HG03025 (cell line): ENCODE measurements at regions not wholly inside any gene's neighbourhood (a gene's known extent, or its start where the extent isn't known, plus 50 kb on each side); places are given as distances from the start of the nearest gene placed in this dataset.

Experiments
- ATAC-seq: cut with Tn5 transposase; IDR thresholded peaks from one replicate; pipeline ENCODE4 v1.9.1; 2021; ENCODE audit warnings: mild to moderate bottlenecking, moderate library complexity; ENCODE audit not compliant: unreplicated experiment, low FRiP score

DNA sequence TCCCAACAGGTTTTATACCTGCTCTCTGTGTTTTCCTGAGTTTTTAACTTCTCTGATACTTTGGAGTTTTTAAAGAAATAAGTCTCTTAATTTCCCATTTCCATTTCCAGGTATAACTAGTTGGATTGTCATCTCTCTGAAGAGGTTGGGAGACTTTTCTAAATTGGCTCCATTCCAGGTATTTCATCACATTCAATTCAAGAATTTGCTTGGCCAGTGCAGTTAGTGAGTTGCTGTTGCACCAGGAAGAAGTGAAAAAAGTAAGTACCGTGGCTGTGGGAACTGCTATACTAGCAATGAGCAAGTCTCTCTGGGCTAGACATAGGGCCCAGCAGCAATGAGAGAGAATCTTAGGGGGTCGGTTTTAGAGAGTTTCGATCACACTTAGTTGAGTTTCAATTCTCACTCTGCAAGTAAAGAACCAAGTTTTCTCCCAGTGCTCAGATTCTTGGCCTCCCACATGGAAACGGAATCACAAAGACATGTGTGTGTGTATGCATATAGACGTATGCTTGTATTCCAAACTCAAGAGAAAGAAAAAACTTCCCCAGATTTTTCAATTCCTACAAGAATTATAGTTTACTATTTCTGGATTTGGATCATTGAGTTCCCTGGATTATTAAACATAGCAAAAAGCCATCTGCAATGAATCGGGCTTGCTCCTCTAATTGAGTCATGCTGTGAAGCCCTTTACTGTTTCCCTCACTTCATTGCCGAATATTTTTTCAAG is 894.4 kb downstream of the BCL11A start:
- ATAC-seq = no peak

DNA sequence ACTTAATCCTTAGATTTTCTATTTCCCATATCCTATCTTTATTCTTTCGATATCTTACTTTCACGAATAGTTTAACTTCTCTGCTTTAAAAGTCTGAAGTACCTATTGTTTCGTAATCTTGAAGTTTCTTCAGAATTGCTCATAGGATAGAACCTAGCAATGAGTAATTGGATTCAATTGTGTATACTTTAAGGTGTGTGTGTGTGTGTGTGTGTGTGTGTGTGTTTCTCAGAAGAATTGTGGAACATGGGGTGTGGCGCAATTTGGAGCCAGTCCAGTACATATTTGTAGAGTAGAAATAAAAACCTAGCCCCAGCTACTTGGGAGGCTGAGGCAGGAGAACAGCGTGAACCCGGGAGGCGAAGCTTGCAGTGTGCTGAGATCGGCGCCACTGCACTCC is 897.6 kb downstream of the BCL11A start:
- no peak for ATAC-seq

DNA sequence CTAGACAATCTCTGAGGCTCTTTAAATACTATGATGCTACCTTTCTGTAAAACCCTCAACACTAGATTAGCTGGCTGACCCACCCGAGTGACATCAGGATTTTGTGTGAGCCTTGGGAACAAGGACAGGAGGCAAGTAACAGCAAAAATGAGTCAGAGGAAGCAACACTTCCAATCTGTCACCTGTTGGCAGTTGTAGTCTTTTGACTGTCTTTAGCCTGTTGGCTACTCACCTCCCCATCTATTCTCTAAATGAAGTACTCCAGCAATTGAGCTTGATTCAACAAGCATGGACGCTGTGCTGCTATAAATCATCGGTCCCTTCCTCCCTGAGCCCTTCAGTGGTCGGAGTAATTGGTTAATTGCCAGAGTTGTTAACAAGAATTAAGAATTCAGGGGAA is 898.7 kb downstream of the BCL11A start:
- ATAC-seq = no peak

DNA sequence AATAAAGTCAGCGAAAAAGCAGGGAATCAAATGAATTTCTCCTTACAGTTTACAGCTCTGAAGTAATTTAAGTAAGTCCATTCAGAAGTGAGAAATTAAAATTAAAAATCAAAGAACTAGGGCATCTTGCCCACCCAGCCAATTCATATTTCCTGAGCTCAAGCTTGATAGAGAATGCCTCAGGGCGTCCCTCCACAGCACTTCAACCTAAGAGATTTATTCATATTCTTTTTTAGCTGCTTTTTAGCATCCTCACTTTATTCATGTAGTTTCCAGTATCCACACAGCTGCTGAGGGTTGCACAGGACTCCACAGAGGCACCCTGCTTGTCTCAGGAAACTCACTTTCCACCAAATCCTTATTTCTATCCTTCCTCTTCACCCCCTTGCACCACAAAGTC is 900.3 kb downstream of the BCL11A start:
- no peak for ATAC-seq

DNA sequence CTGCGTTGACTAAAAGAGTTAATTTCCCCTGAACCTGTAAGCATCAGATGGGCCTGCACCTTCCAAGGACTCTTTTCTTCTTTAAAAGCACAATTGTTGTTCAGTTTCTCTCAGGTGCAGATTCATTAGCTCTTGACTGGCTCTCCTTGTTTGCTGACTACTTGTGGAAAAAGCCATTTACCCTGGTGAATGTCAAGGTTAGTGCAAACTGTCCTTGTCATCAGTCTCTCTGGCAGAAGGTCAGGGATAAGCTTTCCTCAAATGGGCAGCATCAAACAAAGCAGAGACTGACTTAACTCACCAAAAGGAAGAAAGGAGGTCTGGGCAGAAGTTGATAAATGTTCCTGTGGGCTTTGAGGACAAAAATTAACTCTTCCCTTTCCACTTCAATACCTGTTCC is 922.7 kb downstream of the BCL11A start:
- no peak for ATAC-seq

DNA sequence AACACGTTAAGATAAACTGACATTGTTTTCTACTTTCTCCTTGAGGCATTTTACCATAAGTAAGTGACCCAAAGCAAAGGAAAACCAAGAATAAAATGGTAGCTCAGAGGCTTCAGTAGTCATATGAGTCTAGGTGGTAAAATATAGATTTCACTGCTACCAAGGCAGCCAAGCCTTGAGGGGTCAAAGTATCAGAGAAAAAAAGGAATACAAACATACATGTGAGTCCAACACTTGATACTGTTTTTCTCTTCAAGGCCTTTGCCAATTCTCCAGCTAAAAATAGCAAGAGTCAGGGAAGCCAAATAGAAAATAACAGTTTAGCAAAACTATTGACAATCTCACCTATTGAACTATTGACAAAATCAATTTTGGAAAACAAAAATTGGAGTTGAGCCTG is 925.9 kb downstream of the BCL11A start:
- no peak for ATAC-seq

DNA sequence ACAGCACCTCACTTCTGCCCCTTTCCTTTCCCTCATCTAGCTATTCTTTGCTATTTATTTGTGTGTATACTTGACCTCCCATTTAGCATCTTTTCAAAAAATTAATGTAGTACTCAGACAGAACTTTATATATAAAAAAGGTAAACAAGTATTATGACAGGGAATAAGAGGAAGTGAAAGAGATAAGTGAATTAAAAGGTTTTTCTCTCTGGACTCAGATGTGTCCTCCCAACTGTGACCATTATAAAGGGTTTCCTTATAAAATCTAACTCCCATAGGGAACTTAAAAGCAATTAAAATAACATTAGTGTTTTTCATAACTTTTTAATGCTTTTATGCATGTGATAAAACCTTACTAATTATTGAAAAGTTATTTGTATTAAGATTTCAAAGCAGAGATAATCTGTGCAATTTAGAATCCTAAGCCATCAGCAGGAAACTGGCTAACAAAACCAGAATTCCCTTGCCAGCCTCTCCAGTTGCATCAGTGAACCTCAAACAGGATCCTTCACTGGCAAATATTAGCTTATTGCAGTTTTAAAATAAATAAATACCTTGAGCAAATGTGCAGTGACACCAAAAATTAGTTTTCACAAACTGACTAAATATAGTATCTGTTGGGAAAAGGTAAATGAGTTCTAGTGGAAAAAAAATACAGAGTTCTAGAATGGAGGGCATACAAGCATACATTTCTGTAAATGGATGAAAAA is 930.7 kb downstream of the BCL11A start:
- no peak for ATAC-seq

DNA sequence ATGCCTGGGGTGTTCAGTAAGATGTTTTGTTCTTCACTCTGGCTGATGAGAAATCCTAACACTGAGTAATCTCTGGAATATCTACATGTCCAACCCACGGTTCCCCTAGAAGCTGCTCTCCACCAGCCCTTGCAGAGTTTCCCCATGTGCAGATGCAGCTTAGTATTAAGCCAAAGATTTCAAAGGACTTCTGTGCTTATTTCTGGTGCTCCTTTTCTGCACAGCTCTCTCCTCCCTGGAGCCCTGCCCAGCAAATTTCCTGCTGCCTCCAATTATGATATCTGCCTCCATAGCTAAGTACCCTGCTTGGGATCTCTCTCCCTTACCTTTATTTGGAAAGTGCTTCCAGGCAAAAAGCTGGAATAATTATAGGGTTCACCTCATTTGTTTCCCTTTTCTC is 949.3 kb downstream of the BCL11A start:
- no peak for ATAC-seq

DNA sequence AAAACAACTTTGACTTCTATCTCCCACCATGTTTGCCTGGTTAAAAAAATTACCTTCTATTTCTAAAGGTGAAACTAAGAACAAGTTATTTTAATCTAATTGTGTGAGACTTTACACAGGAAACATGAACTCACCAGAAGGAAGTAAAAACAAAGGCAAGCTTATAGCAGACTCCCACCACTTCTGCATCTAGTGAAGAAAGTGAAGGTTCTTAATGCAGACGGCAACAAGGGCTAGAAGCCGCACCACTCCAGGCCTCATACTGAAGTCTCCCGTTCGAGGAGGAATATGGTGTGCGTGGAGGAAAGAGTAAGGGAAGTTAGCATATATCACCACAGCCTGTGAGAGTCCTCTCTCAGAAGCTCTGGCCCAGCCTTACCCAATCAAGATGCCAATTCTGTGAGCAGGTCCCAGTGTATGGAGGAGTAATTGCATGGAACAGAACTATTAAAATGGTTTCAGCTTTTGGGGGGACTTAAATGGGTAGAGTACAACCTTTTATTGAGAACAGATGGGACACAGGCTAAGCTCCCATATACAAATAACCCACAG is 958.7 kb downstream of the BCL11A start:
- ATAC-seq = peak; percentile 66

DNA sequence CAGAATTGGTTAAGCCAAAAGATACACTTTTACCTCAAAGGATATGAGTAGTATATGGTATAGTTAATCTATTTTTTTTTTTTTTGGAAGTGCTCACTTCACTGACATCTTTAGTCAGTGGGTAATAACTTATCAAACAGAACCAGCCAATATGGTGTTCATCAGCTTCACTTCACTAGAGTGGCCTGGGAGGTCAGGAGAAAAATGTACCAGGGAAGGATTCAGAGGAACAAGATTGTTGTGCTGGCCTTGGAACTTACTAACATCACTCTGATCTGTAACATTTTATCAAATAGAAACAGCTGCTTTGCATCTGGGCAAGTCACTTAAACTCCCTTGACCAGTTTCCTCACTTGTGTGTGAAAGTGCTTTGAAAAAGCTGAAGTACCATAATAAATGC is 962.7 kb downstream of the BCL11A start:
- no peak for ATAC-seq

DNA sequence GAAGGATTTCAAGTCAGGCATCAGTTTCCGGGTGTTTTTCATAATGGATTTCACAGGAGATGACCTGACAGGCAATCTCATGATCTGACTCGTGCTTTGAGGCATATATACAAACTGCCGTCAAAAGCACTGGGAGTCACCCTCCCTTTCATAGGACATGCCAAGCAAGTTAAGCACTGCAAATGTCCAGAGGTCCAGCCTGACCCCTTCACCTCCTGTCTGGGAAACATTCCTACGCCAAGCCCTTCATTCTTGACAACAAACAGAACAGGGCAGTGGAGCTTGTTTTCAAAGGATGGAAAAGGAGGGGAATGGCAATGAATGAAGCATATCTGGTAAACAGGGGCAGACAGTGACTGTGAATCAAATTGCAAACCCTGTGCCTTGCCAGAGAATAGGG is 963.6 kb downstream of the BCL11A start:
- ATAC-seq = no peak

DNA sequence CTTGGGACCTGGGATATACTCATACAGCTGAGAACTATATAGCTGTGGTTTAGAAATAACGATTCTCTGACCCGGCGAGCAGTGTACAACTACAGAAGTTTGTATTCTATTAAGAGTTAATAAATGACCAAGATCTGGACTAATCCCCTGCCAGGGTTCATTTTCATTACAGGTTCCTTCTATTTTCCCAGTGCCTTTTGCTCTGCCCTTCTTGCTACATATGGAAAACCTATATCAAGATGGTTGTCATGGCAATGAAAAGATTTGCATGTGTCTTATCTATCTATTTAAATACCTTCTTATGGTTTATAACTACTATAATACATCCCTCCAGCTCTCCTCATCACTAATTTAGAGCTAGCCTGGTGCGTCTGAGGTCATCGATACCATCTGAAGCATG is 965.2 kb downstream of the BCL11A start:
- no peak for ATAC-seq

DNA sequence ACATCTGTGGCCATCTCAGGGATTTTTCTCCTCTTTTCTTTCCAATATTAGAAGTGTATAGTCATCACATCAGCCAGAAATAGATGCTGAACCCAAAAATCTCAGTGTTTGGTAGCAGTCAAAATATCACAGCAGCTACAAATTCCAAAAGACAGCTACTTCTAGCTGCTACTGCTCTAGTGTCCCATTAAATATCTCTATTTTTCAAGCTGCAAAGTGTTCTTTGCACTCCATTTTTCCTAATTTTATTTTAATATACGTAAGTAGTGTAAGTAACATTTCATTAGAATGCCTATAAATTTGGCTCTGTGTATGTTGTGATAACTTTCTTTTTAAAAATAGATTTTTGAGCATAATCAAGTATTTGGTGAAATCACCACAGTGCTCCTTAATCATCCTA is 967.3 kb downstream of the BCL11A start:
- no peak for ATAC-seq

DNA sequence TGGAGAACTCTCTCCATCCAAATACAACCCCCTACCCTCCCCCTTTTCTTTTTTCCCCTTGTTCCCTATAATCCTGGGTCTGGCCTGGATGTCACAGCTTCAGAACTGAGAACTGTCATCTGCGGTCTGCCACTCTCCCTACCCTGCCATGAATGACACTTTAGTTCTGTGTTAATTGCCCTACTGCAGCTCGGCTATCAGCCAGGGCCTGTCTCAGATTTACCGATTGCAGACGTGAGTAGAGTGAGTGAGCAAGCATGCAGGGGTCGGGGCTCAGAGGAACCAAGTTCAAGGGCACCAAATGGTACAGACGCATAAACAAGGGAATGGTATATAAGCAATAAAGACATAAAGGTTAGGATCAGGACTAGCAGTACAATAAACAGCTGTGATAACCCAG is 967.8 kb downstream of the BCL11A start:
- no peak for ATAC-seq

DNA sequence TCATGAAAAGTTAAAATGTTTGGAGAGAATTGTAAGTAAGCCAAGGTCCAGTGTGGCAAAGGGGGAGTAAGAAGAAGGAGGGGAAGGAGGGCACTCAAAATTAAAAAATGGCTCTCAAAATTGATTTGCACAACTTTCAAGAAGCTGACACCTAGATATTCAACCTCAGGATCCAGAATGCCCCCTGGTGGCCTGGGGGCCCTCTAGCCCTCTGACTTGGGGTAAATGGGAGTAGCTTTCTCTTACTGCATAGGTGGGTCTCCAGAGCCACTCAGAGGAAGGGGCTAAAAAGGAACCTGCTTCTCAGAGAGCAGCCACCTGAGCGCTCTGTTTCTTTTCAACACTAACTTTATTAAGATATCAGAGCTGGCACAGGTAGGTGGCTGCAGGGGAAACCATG is 968.5 kb downstream of the BCL11A start:
- ATAC-seq = no peak

DNA sequence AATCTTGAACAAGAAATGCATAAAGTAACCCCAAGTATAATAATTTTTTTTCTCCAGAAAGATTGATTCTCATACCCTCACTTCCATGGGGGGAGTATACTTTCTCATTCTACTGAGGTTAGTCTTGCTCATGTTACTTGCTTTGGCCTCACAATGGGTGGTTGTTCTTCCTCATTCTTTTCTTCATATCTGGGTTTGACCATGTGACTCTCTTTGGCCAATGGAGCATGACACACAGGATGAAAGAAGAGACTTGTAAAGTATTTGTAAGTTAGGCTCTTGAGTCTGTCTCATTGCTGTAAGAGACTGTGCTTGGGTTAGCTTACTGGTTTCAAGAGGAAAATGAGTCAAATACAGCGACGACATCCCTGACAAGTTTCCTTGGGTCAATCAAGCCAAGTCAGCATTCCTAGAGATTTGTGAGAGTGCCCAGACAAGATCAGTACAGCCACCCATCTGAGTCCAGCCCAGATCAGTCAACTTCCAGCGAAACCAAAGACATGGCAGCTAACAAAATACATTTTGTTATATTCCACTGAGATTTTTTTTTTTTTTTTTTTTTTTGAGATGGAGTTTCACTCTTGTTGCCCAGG is 970.2 kb downstream of the BCL11A start:
- ATAC-seq = no peak

DNA sequence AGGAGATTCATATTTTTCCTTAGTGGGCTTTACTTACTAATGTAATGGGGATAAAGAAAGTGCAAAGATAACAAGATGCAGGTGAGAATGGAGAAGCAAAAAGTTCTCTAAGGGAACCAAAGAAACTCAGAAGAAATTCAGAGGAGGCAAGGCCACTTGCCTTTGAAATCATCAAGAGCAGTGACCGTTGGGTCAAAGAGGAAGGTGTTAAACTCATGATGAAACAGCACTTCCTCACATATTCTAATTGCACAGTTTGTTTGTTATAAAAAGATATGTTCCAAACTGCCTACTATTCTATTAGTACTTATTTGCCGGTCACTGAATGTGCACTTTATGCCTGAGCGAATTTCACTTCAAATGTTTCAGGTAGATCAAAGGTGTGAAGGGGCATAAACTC is 975.1 kb downstream of the BCL11A start:
- no peak for ATAC-seq

DNA sequence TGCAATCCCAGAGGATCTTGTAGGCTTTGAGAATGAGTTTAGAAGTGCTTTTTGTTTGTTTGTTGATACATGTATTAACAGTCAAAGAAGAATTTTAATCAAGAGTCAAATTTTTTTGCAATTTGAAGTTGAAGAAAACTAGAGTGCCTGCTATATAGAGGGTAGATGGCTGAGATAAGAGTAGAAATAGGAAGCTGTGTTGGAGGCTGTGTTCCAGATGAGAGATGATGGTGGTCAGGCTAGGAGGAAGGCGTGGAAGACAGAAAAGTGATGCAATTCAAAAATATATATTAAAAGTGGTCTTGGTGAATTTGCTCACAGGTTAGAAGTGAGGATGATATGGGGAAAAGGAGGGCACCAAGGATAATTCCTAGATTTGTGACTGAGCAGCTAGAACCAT is 978.3 kb downstream of the BCL11A start:
- ATAC-seq = no peak

DNA sequence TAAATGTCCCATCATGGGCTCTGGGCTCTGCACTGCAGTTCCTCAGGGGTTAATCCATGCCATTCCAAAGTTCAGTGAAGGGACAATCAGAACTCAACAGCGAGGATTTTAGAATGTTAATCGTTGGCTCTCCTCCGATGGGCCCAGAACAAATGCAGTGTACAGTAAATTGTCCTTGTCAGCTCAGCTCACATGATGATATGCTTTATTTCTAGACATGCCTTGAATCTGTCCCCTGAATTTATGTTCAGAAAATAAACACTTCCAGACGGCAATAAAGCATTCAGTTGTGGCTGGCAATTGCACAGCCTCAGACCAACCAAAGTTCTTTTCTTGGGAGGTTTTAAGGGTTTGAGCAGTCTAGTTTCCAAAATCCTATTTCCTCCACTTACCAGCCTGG is 981.2 kb downstream of the BCL11A start:
- ATAC-seq = no peak

DNA sequence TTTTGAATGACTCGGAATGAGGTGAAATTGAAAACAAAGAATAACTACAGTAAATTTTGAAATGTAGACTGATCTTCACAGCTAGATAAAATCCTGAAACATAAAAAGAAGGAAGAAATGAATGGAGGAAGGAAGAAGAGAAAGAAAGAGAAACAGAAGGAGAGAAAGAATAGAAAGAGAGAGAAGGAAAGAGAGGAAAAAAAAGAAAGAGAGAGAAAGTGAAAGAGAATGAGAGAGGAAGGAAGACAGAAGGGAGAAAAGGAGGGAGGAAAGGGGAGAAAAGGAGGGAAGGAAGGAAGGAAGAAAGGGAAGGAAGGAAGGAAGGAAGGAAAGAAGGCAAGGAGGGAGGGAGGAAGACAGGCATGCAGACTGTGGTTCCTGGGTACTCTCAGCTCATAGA is 982.6 kb downstream of the BCL11A start:
- no peak for ATAC-seq

DNA sequence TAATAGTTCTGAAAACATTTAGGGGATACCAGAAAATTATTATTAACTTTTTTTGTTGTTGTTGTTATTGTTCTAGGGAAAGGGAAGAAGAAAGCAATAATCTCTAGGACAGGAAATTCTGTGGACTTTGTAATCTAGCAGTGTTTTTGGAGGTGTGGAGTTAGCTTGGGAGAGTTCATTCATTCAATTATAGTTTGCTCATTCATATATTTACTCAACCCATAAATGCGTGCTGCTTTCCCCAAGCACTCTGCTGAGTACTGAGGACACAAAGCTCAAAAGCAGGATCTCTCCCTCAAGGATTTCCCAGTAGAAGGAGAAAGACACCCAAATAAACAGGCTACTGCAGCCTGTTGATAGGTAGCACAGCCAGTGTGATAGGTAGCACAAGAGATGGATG is 984.3 kb downstream of the BCL11A start:
- ATAC-seq = no peak

DNA sequence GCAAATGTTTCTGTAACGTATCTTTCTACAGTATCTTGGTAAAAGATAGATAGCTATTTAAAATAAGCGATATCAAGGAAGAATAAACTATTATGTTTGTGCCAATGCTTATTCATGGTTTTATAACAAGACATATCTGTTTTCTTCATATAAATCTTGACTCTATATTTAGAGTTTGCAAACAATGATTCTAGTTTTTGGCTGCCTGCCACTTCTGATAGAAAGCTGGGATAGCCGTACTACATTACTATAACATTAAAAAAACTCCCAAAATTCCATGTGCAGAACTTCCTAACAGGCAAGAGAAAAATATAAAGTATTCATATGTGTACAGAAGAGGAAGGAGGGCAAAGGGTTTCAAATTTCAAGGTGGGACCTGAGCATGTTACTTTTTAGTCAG is 985.0 kb downstream of the BCL11A start:
- no peak for ATAC-seq
